IMR-90 (cell line): ENCODE measurements at regions not wholly inside any gene's neighbourhood (a gene's known extent, or its start where the extent isn't known, plus 50 kb on each side); places are given as distances from the start of the nearest gene placed in this dataset.

Experiments used
- CEBPB ChIP-seq: IDR thresholded peaks from 2 replicates; pipeline ENCODE4 v1.6.1; 2012; ENCODE audit warnings: low read depth, low read length, improper control_type of control experiment
- CHD1 ChIP-seq: IDR thresholded peaks from 2 replicates; pipeline ENCODE4 v1.6.1; 2012; ENCODE audit warnings: low read depth, low read length, improper control_type of control experiment
- MAZ ChIP-seq: IDR thresholded peaks from 2 replicates; pipeline ENCODE4 v1.6.1; 2012; ENCODE audit warnings: low read depth, mild to moderate bottlenecking, low read length, improper control_type of control experiment, moderate library complexity, borderline replicate concordance
- MXI1 ChIP-seq: IDR thresholded peaks from 2 replicates; pipeline ENCODE4 v1.6.1; 2012; ENCODE audit warnings: low read depth, mild to moderate bottlenecking, low read length, moderate library complexity, borderline replicate concordance
- NFE2L2 ChIP-seq: fragments of 150-350 bp; IDR thresholded peaks from 2 replicates; pipeline ENCODE4 v1.6.1; 2016; ENCODE audit warnings: low read depth, mild to moderate bottlenecking, low read length
- POLR2A ChIP-seq: IDR thresholded peaks from 2 replicates; pipeline ENCODE4 v1.6.1; 2012; ENCODE audit warnings: mild to moderate bottlenecking, low read depth, low read length
- TF ChIP-seq, protein P1 (sequence below): conservative IDR thresholded peaks from 2 replicates; pipeline ENCODE4 v1.5.1; 2012; ENCODE audit warnings: mild to moderate bottlenecking, low read depth, low read length, improper control_type of control experiment
- TF ChIP-seq, protein P2 (sequence below): fragments of 150-350 bp; IDR thresholded peaks from 2 replicates; pipeline ENCODE4 v1.6.1; 2017; ENCODE audit warnings: mild to moderate bottlenecking, antibody characterized with exemption, low read length, low read depth

GRCh38 chr1:60283690-60284089 lies 210.1 kb upstream of the C1orf87 start:
- TF ChIP-seq CEBPB, result no peak
- TF ChIP-seq, protein P1, sequence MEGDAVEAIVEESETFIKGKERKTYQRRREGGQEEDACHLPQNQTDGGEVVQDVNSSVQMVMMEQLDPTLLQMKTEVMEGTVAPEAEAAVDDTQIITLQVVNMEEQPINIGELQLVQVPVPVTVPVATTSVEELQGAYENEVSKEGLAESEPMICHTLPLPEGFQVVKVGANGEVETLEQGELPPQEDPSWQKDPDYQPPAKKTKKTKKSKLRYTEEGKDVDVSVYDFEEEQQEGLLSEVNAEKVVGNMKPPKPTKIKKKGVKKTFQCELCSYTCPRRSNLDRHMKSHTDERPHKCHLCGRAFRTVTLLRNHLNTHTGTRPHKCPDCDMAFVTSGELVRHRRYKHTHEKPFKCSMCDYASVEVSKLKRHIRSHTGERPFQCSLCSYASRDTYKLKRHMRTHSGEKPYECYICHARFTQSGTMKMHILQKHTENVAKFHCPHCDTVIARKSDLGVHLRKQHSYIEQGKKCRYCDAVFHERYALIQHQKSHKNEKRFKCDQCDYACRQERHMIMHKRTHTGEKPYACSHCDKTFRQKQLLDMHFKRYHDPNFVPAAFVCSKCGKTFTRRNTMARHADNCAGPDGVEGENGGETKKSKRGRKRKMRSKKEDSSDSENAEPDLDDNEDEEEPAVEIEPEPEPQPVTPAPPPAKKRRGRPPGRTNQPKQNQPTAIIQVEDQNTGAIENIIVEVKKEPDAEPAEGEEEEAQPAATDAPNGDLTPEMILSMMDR, result no peak
- no peak for TF ChIP-seq POLR2A
- no peak for TF ChIP-seq MAZ
- TF ChIP-seq, protein P2, sequence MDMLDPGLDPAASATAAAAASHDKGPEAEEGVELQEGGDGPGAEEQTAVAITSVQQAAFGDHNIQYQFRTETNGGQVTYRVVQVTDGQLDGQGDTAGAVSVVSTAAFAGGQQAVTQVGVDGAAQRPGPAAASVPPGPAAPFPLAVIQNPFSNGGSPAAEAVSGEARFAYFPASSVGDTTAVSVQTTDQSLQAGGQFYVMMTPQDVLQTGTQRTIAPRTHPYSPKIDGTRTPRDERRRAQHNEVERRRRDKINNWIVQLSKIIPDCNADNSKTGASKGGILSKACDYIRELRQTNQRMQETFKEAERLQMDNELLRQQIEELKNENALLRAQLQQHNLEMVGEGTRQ, result no peak
- TF ChIP-seq MXI1, result no peak
- no peak for TF ChIP-seq CHD1
- TF ChIP-seq NFE2L2, result no peak
